D721Med (cell line): ENCODE measurements at regions not wholly inside any gene's neighbourhood (a gene's known extent, or its start where the extent isn't known, plus 50 kb on each side); places are given as distances from the start of the nearest gene placed in this dataset.
"Not testable (repeated sequence)": the region's sequence is repeated elsewhere in the genome, so short reads cannot be mapped to it uniquely, and the experiment has no call there.

ENCODE experiments used
- DNase-seq: peaks from one replicate; pipeline ENCODE4 v3.0.0; 2011; ENCODE audit warnings: low spot score; ENCODE audit not compliant: insufficient read length
- FAIRE-seq: peaks from 2 replicates; lab custom pipeline; 2011; peaks lifted over from hg19 to GRCh38; lab: Jason Lieb, UNC
- CTCF ChIP-seq: IDR thresholded peaks from 2 replicates; pipeline ENCODE4 v1.5.1; 2012; ENCODE audit warnings: mild to moderate bottlenecking, control low read depth; ENCODE audit not compliant: insufficient read depth; ENCODE audit errors: missing control alignments

- DNase-seq = no peak
- no peak for FAIRE-seq
- no peak for TF ChIP-seq CTCF
These were observed 67.7 kb upstream of the CD163 start for GRCh38 chr12:7571257-7571656.

- FAIRE-seq = no peak
- no peak for DNase-seq
- TF ChIP-seq CTCF = no peak
These were observed 53.6 kb upstream of the CD163 start for GRCh38 chr12:7557227-7557626.

DNA sequence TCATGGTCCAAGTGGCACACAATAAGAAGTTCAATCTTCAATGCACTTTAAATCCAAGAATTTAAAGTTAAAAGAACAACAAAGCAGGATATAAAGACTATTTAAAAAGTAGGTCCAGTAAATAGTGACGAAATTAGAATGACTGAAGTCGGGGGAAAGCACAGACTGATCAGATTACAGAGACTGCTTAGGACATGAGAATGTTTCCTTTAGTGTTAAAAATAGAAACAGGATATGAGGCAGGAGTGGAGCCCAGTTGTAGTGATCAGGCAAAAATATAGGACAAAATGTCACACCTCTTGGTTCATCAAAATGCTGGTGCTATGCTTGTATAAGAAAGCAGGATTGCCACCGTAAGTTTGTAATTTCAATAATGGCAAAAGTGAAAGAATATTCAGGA, 52.2 kb upstream of the CD163 start:
- DNase-seq (no peak), FAIRE-seq (no peak)
- TF ChIP-seq CTCF = no peak

- not testable (repeated sequence) for DNase-seq, FAIRE-seq
These were observed 51.3 kb upstream of the CD163 start for GRCh38 chr12:7554831-7555230.
